ENCODE measurements at regions not wholly inside any gene's neighbourhood (a gene's known extent, or its start where the extent isn't known, plus 50 kb on each side); places are given as distances from the start of the nearest gene placed in this dataset.

DNA sequence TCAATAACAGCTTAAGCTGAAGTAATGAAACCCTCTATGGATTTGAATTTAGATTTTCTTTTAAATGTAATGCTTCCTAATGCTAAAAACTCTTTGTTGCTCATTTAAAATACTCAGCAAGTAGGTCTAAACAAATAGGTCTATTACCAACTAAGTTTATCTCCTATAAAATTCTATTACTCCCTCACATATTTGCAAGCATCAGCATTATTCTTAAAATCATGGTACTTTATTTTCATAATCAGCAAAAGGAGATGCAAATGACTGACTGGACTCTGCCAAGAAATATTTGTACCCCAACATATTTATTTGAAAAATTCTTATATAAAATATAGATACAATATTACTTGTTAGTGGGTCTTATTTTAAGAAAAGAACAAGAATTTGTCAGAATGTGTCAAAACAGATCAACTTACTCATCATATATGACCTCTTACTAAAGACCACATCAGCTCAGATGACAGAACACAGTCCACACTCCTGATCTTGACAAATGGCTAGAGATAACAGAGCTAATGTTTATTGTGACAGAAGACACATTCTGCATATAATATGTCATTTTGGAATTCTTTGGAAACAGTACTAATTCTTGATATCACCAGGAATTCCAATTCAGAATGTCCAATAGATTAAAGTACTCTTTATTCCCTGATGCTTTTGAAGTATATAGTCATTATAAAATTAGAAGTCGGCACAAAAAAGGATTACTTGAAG is 704.6 kb upstream of the PCDH9 start:
- no peaks in the 10 kb centered on the region for H4K20me1 ChIP-seq (ENCODE audit: control insufficient read depth, extremely low read depth, insufficient read depth, low read length)
- dilution Hi-C loops (cut with MboI; ENCODE audit: extremely low pct_ligation_motif_present, low sequenced_read_pairs): no loop called here
- H2AFZ ChIP-seq (ENCODE audit: control insufficient read depth, low read length): no peak overlapping the region
- H3K27me3 ChIP-seq (ENCODE audit: control insufficient read depth, extremely low read depth, insufficient read depth, low read length): no peaks in the 10 kb centered on the region
- H3K4me1 ChIP-seq (ENCODE audit: control insufficient read depth, extremely low read depth, insufficient read depth, low read length): no peaks in the 10 kb centered on the region
- H3K9me3 ChIP-seq (ENCODE audit: control insufficient read depth, low read depth, low read length): no peaks in the 10 kb centered on the region
- H3K4me2 ChIP-seq (ENCODE audit: control insufficient read depth, extremely low read depth, insufficient read depth, low read depth, low read length): no peak overlapping the region
- H3K9ac ChIP-seq (ENCODE audit: control insufficient read depth, extremely low read depth, insufficient read depth, low read length): no peak overlapping the region
- DNase-seq (ENCODE audit: low read depth, low spot score): no peak
- H3K9me1 ChIP-seq (ENCODE audit: control insufficient read depth, extremely low read depth, insufficient read depth, low read length): no peaks in the 10 kb centered on the region
- FAIRE-seq: no peak
- no peaks in the 10 kb centered on the region for H3K36me3 ChIP-seq (ENCODE audit: control insufficient read depth in 2 of 2, extremely low read depth in 1 of 2, insufficient read depth in 2 of 2, low read length in 2 of 2)
- H3K27ac ChIP-seq (ENCODE audit: control insufficient read depth, insufficient read depth, low read length): no peak overlapping the region
- TF ChIP-seq, protein P1, sequence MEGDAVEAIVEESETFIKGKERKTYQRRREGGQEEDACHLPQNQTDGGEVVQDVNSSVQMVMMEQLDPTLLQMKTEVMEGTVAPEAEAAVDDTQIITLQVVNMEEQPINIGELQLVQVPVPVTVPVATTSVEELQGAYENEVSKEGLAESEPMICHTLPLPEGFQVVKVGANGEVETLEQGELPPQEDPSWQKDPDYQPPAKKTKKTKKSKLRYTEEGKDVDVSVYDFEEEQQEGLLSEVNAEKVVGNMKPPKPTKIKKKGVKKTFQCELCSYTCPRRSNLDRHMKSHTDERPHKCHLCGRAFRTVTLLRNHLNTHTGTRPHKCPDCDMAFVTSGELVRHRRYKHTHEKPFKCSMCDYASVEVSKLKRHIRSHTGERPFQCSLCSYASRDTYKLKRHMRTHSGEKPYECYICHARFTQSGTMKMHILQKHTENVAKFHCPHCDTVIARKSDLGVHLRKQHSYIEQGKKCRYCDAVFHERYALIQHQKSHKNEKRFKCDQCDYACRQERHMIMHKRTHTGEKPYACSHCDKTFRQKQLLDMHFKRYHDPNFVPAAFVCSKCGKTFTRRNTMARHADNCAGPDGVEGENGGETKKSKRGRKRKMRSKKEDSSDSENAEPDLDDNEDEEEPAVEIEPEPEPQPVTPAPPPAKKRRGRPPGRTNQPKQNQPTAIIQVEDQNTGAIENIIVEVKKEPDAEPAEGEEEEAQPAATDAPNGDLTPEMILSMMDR (optimal IDR thresholded peaks at IDR 0.05 in 1 of 3, IDR thresholded peaks at IDR 0.05 in 1 of 3, conservative IDR thresholded peaks at IDR 0.05 in 1 of 3; ENCODE audit: extremely low read depth in 1 of 3, insufficient read depth in 2 of 3, low read length in 3 of 3): no peak
- no peak for TF ChIP-seq EZH2 (IDR thresholded peaks at IDR 0.05; ENCODE audit: low read length)
- no peaks in the 10 kb centered on the region for H3K79me2 ChIP-seq (ENCODE audit: control insufficient read depth, insufficient read depth, low read length)
- no peak overlapping the region for H3K4me3 ChIP-seq (ENCODE audit: control insufficient read depth in 2 of 3, extremely low read depth in 1 of 3, insufficient read depth in 2 of 3, low read depth in 1 of 3, low read length in 3 of 3)

DNA sequence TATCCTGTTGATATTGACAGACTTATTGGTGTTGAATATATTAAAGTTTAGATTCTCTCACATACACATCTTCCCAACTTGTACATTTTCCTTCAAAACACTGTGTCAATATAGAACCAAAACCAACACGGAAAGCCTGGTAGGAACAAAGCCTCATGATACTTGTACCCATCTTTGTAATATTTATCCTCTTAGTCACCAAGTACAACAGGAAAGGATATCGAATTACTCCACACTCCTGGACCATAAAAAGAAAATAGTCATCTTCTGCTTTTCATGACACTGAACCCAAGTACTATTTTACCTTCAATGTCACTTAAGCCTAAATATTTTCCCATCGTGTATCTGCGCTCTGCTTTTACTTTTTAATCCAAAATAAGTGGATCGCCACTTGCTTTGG is 702.9 kb upstream of the PCDH9 start:
- Histone ChIP-seq H3K4me2 (ENCODE audit: control insufficient read depth, extremely low read depth, insufficient read depth, low read depth, low read length) (no peak overlapping the region), H4K20me1 (ENCODE audit: control insufficient read depth, extremely low read depth, insufficient read depth, low read length) (no peaks in the 10 kb centered on the region), H2AFZ (ENCODE audit: control insufficient read depth, low read length) (no peak overlapping the region), H3K36me3 (ENCODE audit: control insufficient read depth in 2 of 2, extremely low read depth in 1 of 2, insufficient read depth in 2 of 2, low read length in 2 of 2) (no peaks in the 10 kb centered on the region), H3K4me3 (ENCODE audit: control insufficient read depth in 2 of 3, extremely low read depth in 1 of 3, insufficient read depth in 2 of 3, low read depth in 1 of 3, low read length in 3 of 3) (no peak overlapping the region), H3K9me1 (ENCODE audit: control insufficient read depth, extremely low read depth, insufficient read depth, low read length) (no peaks in the 10 kb centered on the region), H3K27ac (ENCODE audit: control insufficient read depth, insufficient read depth, low read length) (no peak overlapping the region), H3K79me2 (ENCODE audit: control insufficient read depth, insufficient read depth, low read length) (no peaks in the 10 kb centered on the region), H3K4me1 (ENCODE audit: control insufficient read depth, extremely low read depth, insufficient read depth, low read length) (no peaks in the 10 kb centered on the region), H3K9ac (ENCODE audit: control insufficient read depth, extremely low read depth, insufficient read depth, low read length) (no peak overlapping the region), H3K9me3 (ENCODE audit: control insufficient read depth, low read depth, low read length) (no peaks in the 10 kb centered on the region), H3K27me3 (ENCODE audit: control insufficient read depth, extremely low read depth, insufficient read depth, low read length) (no peaks in the 10 kb centered on the region)
- dilution Hi-C loops (cut with MboI; ENCODE audit: extremely low pct_ligation_motif_present, low sequenced_read_pairs): no loop called here
- FAIRE-seq: no peak
- TF ChIP-seq EZH2 (IDR thresholded peaks at IDR 0.05; ENCODE audit: low read length): no peak
- TF ChIP-seq, protein P1 (optimal IDR thresholded peaks at IDR 0.05 in 1 of 3, IDR thresholded peaks at IDR 0.05 in 1 of 3, conservative IDR thresholded peaks at IDR 0.05 in 1 of 3; ENCODE audit: extremely low read depth in 1 of 3, insufficient read depth in 2 of 3, low read length in 3 of 3): no peak
- no peak for DNase-seq (ENCODE audit: low read depth, low spot score)

Data from keratinocyte (primary cell).